ENCODE measurements at regions not wholly inside any gene's neighbourhood (a gene's known extent, or its start where the extent isn't known, plus 50 kb on each side); places are given as distances from the start of the nearest gene placed in this dataset.

DNA sequence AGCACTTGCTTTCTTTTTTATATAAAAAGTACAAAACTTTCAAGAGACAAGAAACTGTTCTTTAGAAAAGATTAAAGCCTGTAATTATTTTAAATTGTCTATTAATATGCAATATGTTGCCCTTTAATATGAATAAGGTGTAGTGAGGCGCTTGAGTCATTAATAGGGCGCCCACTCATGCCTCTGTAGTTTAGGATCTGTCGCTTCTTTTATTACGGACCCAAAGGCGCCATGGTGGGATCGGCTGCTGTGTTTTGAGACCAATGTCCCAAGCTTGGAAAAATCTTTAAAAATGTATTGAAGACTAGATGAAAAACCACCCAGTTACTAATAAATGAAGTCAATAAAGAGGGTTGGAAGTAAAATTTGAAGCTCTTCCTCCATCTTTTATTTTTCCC, 259.5 kb upstream of the MEIS2 start:
- no peak overlapping the region for H3K4me3 ChIP-seq
- H3K27ac ChIP-seq, result no peak overlapping the region
- no peaks in the 10 kb centered on the region for H3K9me3 ChIP-seq
- DNase-seq, result no peak
- intact Hi-C loops (cut with DNase I), result no loop called here
- TF ChIP-seq, protein P1, sequence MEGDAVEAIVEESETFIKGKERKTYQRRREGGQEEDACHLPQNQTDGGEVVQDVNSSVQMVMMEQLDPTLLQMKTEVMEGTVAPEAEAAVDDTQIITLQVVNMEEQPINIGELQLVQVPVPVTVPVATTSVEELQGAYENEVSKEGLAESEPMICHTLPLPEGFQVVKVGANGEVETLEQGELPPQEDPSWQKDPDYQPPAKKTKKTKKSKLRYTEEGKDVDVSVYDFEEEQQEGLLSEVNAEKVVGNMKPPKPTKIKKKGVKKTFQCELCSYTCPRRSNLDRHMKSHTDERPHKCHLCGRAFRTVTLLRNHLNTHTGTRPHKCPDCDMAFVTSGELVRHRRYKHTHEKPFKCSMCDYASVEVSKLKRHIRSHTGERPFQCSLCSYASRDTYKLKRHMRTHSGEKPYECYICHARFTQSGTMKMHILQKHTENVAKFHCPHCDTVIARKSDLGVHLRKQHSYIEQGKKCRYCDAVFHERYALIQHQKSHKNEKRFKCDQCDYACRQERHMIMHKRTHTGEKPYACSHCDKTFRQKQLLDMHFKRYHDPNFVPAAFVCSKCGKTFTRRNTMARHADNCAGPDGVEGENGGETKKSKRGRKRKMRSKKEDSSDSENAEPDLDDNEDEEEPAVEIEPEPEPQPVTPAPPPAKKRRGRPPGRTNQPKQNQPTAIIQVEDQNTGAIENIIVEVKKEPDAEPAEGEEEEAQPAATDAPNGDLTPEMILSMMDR (IDR thresholded peaks at IDR 0.05), result no peak
- H3K4me1 ChIP-seq, result no peaks in the 10 kb centered on the region
- H3K27me3 ChIP-seq, result no peaks in the 10 kb centered on the region
- H3K36me3 ChIP-seq, result no peaks in the 10 kb centered on the region
- H3K9ac ChIP-seq (ENCODE audit: low read depth in 2 of 2, low read length in 2 of 2), result no peak overlapping the region

DNA sequence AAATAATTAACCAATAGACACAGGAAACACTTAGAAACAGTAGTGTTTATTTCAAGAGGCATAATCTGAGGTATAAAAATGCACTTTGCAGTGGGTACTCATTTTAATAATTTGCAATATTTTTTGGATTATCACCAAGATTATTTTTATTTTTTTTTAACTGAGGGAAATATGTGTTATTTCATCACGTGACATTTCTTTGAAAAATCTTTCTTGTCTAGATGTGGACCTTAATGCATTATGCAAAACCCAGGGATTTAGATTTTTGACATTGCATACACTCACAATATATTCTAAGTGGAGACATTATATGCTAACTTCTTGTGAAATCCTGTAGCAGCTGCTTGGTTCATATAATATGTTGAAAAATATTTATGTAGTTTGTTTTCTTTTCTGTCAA, 260.4 kb upstream of the MEIS2 start:
- intact Hi-C loops (cut with DNase I), result no loop called here
- no peaks in the 10 kb centered on the region for H3K27me3 ChIP-seq
- no peak overlapping the region for H3K27ac ChIP-seq
- H3K36me3 ChIP-seq, result no peaks in the 10 kb centered on the region
- no peak overlapping the region for H3K4me3 ChIP-seq
- H3K4me1 ChIP-seq, result no peaks in the 10 kb centered on the region
- no peak overlapping the region for H3K9ac ChIP-seq (ENCODE audit: low read depth in 2 of 2, low read length in 2 of 2)
- no peaks in the 10 kb centered on the region for H3K9me3 ChIP-seq
- DNase-seq, result no peak
- TF ChIP-seq, protein P1 (IDR thresholded peaks at IDR 0.05), result no peak

DNA sequence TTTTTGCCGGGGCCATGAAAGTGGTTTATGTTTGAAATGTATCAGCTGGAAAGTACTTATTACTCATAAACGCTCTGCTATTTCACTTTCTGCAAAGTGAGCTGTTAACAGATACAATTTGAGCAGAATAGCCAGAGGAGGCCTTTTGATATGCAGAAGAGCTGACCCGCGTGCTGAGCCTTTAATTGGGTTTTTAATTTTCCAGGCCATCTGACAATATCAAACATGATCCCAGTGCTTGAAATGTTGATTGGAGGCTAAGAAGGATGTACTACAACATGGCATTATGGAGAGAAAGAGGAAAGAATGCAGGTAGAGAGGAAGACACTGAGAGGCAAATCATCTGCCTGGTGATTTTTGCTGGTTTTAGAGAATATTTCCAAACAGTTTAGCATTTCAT, 261.3 kb upstream of the MEIS2 start:
- no peaks in the 10 kb centered on the region for H3K27me3 ChIP-seq
- no peak overlapping the region for H3K4me3 ChIP-seq
- H3K9me3 ChIP-seq, result no peaks in the 10 kb centered on the region
- no peak for DNase-seq
- intact Hi-C loops (cut with DNase I), result no loop called here
- H3K27ac ChIP-seq, result no peak overlapping the region
- TF ChIP-seq, protein P1 (IDR thresholded peaks at IDR 0.05), result no peak
- no peaks in the 10 kb centered on the region for H3K4me1 ChIP-seq
- H3K36me3 ChIP-seq, result no peaks in the 10 kb centered on the region
- H3K9ac ChIP-seq (ENCODE audit: low read depth in 2 of 2, low read length in 2 of 2), result no peak overlapping the region

DNA sequence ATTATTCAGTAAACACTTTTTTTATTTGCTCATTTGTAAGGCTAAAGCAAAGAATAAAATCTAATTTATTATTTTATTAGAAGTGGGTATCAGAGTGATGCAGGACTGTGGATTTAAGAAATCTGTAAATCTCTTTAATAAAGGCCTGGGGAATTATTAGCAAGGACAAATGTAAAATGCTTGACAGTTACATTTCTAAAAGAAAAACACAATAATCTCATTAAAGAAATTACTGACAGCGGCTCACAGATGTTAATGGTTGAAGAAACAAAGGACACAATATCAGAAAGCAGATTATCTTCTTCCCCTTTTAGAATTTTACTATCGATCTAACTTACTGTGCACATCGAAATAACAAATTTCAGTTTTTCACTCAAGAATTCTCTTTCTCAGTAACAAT, 262.1 kb upstream of the MEIS2 start:
- Histone ChIP-seq H3K4me3 (no peak overlapping the region), H3K36me3 (no peaks in the 10 kb centered on the region), H3K9ac (ENCODE audit: low read depth in 2 of 2, low read length in 2 of 2) (no peak overlapping the region), H3K27me3 (no peaks in the 10 kb centered on the region), H3K27ac (no peak overlapping the region), H3K4me1 (no peaks in the 10 kb centered on the region), H3K9me3 (no peaks in the 10 kb centered on the region)
- intact Hi-C loops (cut with DNase I), result no loop called here
- TF ChIP-seq, protein P1 (IDR thresholded peaks at IDR 0.05), result no peak
- DNase-seq, result no peak

DNA sequence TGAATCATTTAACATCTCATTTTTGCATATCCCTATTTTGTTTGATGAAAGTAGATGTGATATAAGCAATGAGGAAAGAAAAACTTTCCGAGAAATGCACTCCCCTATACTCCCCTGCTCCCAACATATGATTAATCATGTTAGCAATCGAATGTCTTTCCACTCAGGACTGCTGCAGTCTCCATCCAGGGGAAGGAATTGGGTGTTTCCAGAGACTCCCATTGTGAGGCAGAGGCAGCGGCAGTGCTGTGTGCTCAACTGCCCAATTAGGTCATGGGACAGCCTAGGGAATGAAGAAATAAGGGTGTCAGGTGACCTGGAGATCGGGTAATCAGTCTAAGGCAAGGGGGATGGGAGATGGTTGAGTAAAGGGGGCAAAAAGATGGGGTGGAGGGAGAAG, 268.6 kb upstream of the MEIS2 start:
- H3K27ac ChIP-seq, result no peak overlapping the region
- H3K27me3 ChIP-seq, result no peaks in the 10 kb centered on the region
- intact Hi-C loops (cut with DNase I), result no loop called here
- TF ChIP-seq, protein P1 (IDR thresholded peaks at IDR 0.05), result no peak
- DNase-seq, result no peak
- no peaks in the 10 kb centered on the region for H3K4me1 ChIP-seq
- H3K4me3 ChIP-seq, result no peak overlapping the region
- no peaks in the 10 kb centered on the region for H3K36me3 ChIP-seq
- H3K9me3 ChIP-seq, result no peaks in the 10 kb centered on the region
- H3K9ac ChIP-seq (ENCODE audit: low read depth in 2 of 2, low read length in 2 of 2), result no peak overlapping the region

DNA sequence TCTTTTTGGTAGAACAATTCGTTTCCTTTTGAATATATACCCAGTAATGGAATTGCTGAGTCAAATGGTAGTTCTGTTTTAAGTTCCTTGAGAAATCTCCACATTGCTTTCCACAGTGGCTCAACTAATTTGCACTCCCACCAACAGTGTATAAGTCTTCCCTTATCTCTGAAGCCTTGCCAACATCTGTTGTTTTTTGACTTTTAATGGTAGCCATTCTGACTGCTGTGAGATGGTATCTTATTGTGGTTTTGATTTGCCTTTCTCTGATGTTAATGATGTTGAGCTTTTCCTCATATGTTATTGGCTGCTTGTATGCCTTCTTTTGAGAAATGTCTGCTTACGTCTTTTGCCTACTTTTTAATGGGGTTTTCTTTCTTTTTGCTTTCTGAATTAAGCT, 270.6 kb upstream of the MEIS2 start:
- Histone ChIP-seq H3K27me3 (no peaks in the 10 kb centered on the region), H3K4me1 (no peaks in the 10 kb centered on the region), H3K4me3 (no peak overlapping the region), H3K9me3 (no peaks in the 10 kb centered on the region), H3K9ac (ENCODE audit: low read depth in 2 of 2, low read length in 2 of 2) (no peak overlapping the region), H3K36me3 (no peaks in the 10 kb centered on the region), H3K27ac (no peak overlapping the region)
- intact Hi-C loops (cut with DNase I), result no loop called here
- no peak for DNase-seq
- TF ChIP-seq, protein P1 (IDR thresholded peaks at IDR 0.05), result no peak
